Adipocyte (in vitro differentiated cells): ENCODE measurements at regions not wholly inside any gene's neighbourhood (a gene's known extent, or its start where the extent isn't known, plus 50 kb on each side); places are given as distances from the start of the nearest gene placed in this dataset.

Experiments
- DNase-seq: peaks from one replicate; pipeline ENCODE4 v3.0.0-alpha.2; 2015; ENCODE audit warnings: low read depth
- H3K27me3 ChIP-seq: replicated peaks from 2 replicates; pipeline ENCODE4 v1.7.0; 2013; ENCODE audit warnings: mild to moderate bottlenecking, low read length, moderate library complexity; ENCODE audit not compliant: control insufficient read depth, insufficient read depth
- H3K36me3 ChIP-seq: 2 replicates; pipeline ENCODE4 v1.7.0; 2013; ENCODE audit warnings: low read length, mild to moderate bottlenecking, moderate library complexity; ENCODE audit not compliant: control insufficient read depth, insufficient read depth, severe bottlenecking
- H3K4me1 ChIP-seq: 2 replicates; pipeline ENCODE4 v1.7.0; 2013; ENCODE audit warnings: mild to moderate bottlenecking, low read length, moderate library complexity; ENCODE audit not compliant: control insufficient read depth, insufficient read depth
- H3K4me3 ChIP-seq: 2 replicates; pipeline ENCODE4 v1.7.0; 2013; ENCODE audit warnings: mild to moderate bottlenecking, low read length, moderate library complexity
- H3K9ac ChIP-seq: 2 replicates; pipeline ENCODE4 v1.7.0; 2013; ENCODE audit warnings: mild to moderate bottlenecking, low read length, moderate library complexity
- H3K9me3 ChIP-seq: 2 replicates; pipeline ENCODE4 v1.7.0; 2013; ENCODE audit warnings: mild to moderate bottlenecking, low read length, moderate library complexity; ENCODE audit not compliant: control insufficient read depth

GRCh38 chr3:193857996-193858395, 265.0 kb downstream of the OPA1 start:
- peak; percentile 88 for DNase-seq

GRCh38 chr3:193859195-193859594, 266.2 kb downstream of the OPA1 start:
- peaks cover 9% of the 10 kb centered on the region for H3K4me1 ChIP-seq
- no peak overlapping the region for H3K4me3 ChIP-seq

More at GRCh38 chr3:193857996-193858395, 265.0 kb downstream of the OPA1 start:
- no peaks in the 10 kb centered on the region for H3K36me3 ChIP-seq
- H3K4me3 ChIP-seq = no peak overlapping the region
- peaks cover 11% of the 10 kb centered on the region for H3K4me1 ChIP-seq
- H3K27me3 ChIP-seq = peaks cover 8% of the 10 kb centered on the region
- H3K9ac ChIP-seq = no peak overlapping the region
- H3K9me3 ChIP-seq = no peaks in the 10 kb centered on the region

GRCh38 chr3:193861012-193861411, 268.0 kb downstream of the OPA1 start:
- peaks cover 9% of the 10 kb centered on the region for H3K4me1 ChIP-seq
- no peak overlapping the region for H3K4me3 ChIP-seq
- H3K9ac ChIP-seq = no peak overlapping the region
- H3K27me3 ChIP-seq = peaks cover 4% of the 10 kb centered on the region
- H3K9me3 ChIP-seq = no peaks in the 10 kb centered on the region
- no peaks in the 10 kb centered on the region for H3K36me3 ChIP-seq
- no peak for DNase-seq

More at GRCh38 chr3:193859195-193859594, 266.2 kb downstream of the OPA1 start:
- H3K27me3 ChIP-seq = peaks cover 4% of the 10 kb centered on the region
- no peaks in the 10 kb centered on the region for H3K9me3 ChIP-seq
- no peaks in the 10 kb centered on the region for H3K36me3 ChIP-seq
- H3K9ac ChIP-seq = no peak overlapping the region
- no peak for DNase-seq

- DNase-seq = no peak
- no peak overlapping the region for H3K4me3 ChIP-seq
Observed at GRCh38 chr3:193862843-193863242, 269.8 kb downstream of the OPA1 start.

GRCh38 chr3:193863657-193864357, 270.8 kb downstream of the OPA1 start:
- Histone ChIP-seq H3K36me3 (no peaks in the 10 kb centered on the region), H3K4me3 (no peak overlapping the region), H3K4me1 (no peaks in the 10 kb centered on the region), H3K9ac (no peak overlapping the region), H3K27me3 (peaks cover 4% of the 10 kb centered on the region), H3K9me3 (no peaks in the 10 kb centered on the region)
- DNase-seq = no peak

More at GRCh38 chr3:193862843-193863242, 269.8 kb downstream of the OPA1 start:
- Histone ChIP-seq H3K36me3 (no peaks in the 10 kb centered on the region), H3K9ac (no peak overlapping the region), H3K4me1 (peaks cover 5% of the 10 kb centered on the region), H3K9me3 (no peaks in the 10 kb centered on the region), H3K27me3 (peaks cover 4% of the 10 kb centered on the region)

GRCh38 chr3:193865339-193865738, 270.6 kb upstream of the HES1 start:
- no peak overlapping the region for H3K4me3 ChIP-seq
- DNase-seq = no peak
- H3K4me1 ChIP-seq = peaks cover 13% of the 10 kb centered on the region
- H3K9ac ChIP-seq = no peak overlapping the region
- no peaks in the 10 kb centered on the region for H3K36me3 ChIP-seq
- H3K27me3 ChIP-seq = peaks cover 4% of the 10 kb centered on the region
- H3K9me3 ChIP-seq = no peaks in the 10 kb centered on the region

- DNase-seq = no peak
- no peaks in the 10 kb centered on the region for H3K9me3 ChIP-seq
- no peak overlapping the region for H3K4me3 ChIP-seq
- H3K27me3 ChIP-seq = peaks cover 4% of the 10 kb centered on the region
- H3K4me1 ChIP-seq = peaks cover 13% of the 10 kb centered on the region
- H3K9ac ChIP-seq = no peak overlapping the region
- H3K36me3 ChIP-seq = no peaks in the 10 kb centered on the region
Observed at GRCh38 chr3:193865896-193866480, 270.0 kb upstream of the HES1 start.

GRCh38 chr3:193868590-193868989, 267.4 kb upstream of the HES1 start:
- peaks cover 20% of the 10 kb centered on the region for H3K4me1 ChIP-seq
- H3K9me3 ChIP-seq = no peaks in the 10 kb centered on the region
- H3K27me3 ChIP-seq = peaks cover 4% of the 10 kb centered on the region
- H3K36me3 ChIP-seq = no peaks in the 10 kb centered on the region
- no peak for DNase-seq
- no peak overlapping the region for H3K9ac ChIP-seq
- no peak overlapping the region for H3K4me3 ChIP-seq

GRCh38 chr3:193869221-193870201, 266.4 kb upstream of the HES1 start:
- Histone ChIP-seq H3K27me3 (peaks cover 4% of the 10 kb centered on the region), H3K36me3 (no peaks in the 10 kb centered on the region), H3K9me3 (no peaks in the 10 kb centered on the region), H3K4me3 (no peak overlapping the region), H3K9ac (no peak overlapping the region), H3K4me1 (peaks cover 20% of the 10 kb centered on the region)
- DNase-seq = peak; percentile 73

GRCh38 chr3:193870376-193871219, 265.4 kb upstream of the HES1 start:
- no peak overlapping the region for H3K4me3 ChIP-seq
- H3K27me3 ChIP-seq = peaks cover 6% of the 10 kb centered on the region
- peaks cover 20% of the 10 kb centered on the region for H3K4me1 ChIP-seq
- no peak overlapping the region for H3K9ac ChIP-seq
- no peaks in the 10 kb centered on the region for H3K36me3 ChIP-seq
- DNase-seq = no peak
- no peaks in the 10 kb centered on the region for H3K9me3 ChIP-seq
